ENCODE measurements at regions not wholly inside any gene's neighbourhood (a gene's known extent, or its start where the extent isn't known, plus 50 kb on each side); places are given as distances from the start of the nearest gene placed in this dataset.
"Not testable (repeated sequence)": the region's sequence is repeated elsewhere in the genome, so short reads cannot be mapped to it uniquely, and the experiment has no call there.

DNA sequence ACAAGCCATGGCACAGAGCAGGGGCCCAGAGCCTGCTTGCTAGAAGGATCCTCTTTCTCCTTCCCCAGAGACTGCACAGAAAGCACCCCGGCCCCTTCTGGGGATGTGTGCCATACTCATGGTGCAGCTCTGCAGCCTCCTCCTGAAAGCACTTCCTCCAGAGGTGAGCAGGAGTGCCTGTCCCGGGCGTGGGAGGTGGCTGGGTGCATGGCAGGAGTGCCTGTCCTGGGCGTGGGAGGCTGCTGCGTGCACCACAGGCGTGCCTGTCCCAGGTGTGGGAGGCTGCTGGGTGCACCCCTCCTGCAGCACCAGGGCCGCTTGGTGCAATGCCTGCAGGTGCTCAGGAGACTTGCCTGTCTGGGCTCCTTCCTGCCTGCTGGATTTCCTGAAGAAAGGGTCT, 913.3 kb downstream of the UQCRFS1 start:
- DNase-seq = no peak

DNA sequence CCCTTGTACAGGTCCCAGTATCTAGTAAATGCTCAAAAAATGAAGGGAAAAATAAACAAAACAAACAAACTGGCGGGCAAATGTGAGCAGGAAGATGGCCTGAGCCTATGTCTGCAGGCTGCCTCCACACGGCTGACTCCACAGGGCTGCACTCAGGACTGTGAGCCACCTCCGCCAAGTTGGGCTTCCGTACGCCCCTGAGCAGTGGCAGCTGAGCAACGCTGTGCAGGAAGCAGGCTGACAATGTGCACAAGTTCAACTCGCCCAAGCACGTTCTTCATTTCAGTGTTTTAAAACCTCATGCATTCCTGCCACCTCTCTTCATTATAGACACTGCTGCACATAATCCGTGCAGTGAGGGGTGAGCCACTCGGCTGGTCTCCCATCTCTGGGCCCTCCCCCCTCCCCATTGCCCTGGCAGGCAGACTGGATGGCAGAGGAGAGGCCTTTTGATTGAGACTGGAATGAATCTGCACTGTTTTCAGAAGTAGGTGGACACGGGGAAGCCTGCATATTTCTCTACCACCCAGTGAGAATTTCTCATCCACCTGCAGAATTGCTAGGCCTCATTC, 915.3 kb downstream of the UQCRFS1 start:
- no peak for DNase-seq

DNA sequence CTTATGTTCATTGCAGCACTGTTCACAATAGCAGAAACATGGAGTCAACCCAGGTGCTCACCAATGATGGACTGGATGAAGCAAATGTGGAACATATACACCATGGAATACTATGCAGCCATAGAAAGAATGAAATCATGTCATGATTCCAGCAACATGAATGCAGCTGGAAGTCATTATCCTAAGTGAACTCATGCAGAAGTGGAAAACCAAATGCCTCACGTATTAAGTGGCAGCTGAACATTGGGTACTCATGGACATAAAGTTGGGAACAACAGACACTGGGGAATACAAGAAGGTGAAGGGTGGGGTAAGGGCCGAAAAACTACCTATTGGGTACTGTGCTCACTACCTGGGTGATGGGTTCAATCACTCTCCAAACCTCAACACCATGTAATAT, 915.9 kb downstream of the UQCRFS1 start:
- DNase-seq = no peak

DNA sequence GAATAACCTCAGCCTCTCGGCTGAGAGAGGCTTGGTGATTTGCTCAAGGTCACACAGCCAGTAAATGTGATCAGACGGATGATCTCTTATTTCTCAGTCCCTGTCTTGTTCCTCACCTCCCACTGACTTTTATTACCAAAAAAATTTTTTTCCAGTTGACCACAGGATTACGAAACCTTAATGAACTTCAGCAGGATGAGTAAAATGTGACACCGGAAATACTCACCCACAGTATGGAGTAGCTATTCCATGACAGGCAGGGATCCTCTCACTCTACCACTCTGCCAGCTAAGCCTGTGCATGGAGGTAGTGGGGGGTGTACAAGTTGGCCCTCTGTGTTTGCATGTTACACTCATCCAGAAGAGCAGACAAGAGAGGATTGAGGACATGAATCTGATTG, 916.4 kb downstream of the UQCRFS1 start:
- DNase-seq = no peak

DNA sequence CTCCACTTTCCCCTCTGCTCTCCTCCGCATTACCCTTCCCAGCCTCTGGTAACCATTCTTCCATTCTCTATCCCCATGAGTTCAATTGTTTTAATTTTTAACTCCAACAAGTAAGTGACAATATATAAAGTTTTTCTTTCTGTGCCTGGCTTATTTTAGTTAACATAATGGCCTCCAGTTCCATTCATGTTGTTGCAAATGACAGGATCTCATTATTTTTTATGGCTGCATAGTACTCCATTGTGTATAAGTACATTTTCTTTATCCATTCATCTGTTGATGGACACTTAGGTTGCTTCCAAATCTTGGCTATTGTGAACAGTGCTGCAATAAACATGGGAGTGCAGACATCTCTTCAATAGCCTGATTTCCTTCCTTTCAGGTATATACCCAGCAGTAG, 918.0 kb downstream of the UQCRFS1 start:
- DNase-seq = not testable (repeated sequence)

DNA sequence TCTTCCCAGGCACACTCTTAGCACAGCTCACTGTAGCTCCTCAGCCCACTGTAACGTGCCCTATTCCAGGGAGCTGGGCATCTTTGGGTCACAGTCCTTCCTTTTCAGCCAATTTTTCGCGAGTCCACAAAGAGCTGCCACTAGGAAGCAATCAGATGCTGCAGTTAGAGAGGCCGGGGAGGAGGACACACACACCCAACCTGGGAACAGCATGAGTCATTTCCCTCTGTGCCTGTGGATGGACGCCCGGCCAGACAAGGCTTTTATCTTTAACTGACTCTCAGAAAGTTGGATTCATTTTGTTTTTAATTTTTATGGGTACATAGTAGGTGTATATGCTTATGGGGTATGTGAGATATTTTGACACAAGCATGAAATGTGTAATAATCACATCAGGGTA, 918.6 kb downstream of the UQCRFS1 start:
- DNase-seq = no peak

DNA sequence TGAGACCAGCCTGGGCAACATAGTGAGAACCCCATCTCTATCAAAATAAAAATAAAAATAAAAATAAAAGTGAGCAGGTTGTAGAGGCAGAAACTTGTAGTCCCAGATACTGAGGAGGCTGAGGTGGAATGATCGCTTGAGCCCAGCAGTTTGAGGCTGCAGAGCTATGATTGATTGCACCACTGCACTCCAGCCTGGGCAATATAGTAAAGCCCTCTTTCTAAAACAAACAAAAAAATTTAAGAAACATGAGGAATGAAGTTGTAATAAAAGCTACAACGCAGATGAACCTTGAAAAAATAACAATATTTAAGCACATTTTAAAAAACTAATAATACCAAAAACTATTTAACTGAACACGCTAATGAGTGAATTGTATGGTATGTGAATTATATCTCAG, 919.3 kb downstream of the UQCRFS1 start:
- no peak for DNase-seq

DNA sequence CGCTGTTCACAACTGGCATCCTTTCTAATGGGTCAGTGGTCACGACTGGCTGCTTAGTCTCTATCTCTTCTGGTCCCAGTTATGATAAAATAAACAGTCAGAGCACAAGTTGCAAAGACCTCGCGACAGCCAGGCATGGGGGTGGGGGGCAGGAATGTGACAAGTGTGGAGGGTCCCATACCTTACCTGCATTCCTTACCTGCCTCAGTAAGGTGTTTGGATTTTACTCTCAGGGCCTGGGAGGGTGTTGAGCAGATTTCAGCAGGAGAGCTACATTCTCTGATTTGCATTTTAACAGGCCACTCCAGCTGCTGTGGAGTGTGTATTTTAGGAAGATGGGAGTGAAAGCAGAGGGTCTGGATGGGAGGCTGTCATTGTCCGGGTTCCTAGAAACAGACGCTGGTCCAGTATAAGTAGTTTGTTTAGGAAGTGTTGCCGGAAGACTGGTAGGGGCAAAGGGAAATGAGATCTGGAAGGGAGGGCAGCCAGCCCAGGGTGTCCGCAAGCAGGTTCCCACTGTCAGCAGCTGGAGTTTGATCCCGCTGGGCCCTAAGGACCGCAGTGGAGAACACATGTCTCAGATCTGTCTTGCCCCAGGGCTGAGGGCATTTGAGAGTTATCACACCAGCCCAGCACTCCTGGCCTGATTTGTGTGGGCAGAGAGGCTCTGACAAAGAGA, 920.0 kb downstream of the UQCRFS1 start:
- DNase-seq = no peak

DNA sequence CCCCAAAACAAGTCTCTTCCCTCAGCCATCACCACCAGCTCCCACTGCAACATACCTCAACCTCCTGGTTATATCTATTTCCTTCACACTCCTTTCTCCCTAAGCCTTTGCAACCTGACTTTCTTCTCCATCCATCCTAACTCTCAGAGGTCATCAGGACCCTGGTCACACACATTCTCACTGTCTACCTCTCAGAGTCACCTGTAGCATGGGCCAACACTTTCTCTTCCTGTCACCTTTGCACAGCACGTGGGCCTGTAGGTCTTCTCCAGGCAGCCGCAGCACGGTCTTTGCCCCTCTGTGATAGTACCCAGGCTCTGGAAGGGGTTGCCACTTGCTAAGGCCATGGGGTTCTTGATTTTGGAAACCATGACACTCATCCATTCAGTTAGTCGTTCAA, 921.1 kb downstream of the UQCRFS1 start:
- DNase-seq = no peak

DNA sequence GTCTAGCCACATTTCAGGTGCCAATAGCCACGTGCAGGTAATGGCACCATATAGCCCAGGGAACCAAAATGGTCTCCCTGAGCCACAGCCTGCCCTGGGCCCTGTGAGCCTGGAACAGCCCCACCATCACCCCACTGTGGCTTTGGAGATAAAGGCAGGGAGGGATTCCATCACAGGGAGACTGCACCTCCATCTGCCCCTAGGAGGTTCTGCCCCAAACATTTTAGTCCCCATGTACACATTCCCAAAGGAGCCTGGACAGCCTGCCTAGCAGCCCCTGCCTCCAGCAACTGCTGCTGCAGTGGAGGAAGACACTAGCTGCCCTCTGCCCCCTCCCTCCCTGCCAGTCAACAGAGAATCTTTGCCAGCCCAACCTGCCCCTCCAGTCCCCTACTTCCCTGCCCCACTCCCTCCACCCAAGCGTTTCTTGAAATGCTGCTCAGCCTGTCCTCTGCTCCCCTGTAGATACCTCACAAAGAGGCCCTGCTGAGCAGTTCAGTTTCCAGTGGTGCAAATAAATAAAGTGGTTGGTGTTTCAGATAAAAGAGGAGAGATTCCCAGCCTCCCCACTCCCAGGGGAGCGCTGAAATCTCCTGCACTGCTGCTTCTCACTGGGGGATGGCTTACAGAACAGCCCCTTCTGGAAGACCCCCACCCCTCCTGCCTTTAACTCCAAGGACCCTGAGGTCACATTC, 921.8 kb downstream of the UQCRFS1 start:
- DNase-seq = no peak

DNA sequence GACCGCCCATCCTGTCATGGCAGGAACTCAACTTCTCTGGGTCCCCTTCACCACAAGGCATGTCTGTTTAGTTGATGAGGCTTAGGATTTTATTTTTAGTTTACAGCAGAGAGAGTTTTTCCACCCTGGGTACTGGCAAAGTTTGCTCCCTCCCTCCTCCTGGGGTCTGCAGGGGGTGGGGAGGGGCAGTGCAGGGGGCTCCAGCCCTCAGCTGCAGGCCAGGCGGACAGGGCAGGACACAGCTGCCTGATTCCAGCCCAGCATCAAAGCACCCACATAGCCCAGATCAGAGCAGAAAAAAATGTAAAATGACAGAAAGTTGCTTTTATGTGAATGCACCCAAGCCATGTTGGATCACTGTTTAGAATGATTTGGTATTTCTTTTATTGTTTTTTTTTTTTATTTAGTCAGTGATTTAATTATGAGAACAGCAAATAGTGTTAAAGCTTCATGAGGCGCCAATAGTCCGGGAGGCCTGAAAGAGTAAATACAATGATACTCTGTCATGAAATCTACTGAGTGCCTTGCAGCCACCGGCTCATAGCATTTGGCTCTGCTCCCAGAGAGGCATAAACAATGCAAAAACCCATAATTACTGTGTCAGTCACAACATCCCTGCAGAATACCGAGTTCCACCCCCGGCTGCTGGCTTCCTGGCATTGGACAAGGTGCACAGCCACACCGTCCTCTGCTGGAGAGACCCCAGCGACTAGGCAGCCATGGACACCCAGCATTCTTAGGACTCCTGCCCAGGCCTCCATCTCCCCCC, 923.5 kb downstream of the UQCRFS1 start:
- no peak for DNase-seq

DNA sequence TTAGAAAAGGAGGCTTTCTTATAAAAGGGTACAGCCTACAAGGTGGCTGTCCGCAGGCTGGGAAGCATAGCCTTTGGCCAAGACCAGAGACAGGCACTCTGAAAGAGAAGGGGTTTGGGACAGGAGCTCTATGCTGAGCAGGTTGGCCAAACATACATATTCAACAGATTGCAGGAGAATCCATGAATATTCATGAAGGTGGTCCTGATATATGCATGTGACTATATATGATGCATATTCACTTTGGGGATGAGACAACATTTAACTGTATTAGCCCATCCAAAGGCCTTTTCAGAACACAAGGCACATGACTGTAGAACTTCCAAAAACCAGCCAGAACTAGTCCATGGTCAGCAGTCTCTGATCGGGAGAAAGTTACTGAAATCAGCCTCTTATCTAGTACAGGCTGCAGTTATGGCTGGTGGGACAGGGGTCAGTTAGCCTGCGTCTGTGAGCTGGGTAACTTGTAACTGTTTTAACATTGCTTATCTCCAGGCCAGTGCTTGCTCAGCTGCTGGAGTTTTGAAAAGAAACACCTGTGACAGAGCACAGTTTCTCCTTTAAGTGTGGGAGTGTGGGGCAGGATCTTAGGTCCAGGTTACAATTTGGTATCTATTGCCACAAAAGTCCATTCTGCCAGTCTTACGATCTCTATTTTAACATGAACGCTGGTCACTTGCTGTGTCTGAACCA, 924.2 kb downstream of the UQCRFS1 start:
- DNase-seq = no peak

DNA sequence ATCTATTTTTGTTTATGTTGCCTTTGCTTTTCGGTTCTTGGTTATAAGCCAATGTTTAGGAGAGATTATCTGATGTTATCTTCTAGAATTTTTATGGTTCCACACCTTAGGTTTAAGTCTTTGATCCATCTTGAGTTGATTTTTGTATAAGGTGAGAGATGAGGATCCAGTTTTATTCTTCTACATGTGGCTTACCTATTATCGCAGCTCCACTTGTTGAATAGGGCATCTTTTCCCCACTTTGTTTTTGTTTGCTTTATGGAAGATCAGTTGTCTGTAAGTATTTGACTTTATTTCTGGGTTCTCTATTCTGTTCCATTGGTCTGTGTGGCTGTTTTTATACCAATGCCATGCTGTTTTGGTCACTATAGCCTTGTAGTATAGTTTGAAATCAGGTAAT, 927.0 kb downstream of the UQCRFS1 start:
- no peak for DNase-seq

DNA sequence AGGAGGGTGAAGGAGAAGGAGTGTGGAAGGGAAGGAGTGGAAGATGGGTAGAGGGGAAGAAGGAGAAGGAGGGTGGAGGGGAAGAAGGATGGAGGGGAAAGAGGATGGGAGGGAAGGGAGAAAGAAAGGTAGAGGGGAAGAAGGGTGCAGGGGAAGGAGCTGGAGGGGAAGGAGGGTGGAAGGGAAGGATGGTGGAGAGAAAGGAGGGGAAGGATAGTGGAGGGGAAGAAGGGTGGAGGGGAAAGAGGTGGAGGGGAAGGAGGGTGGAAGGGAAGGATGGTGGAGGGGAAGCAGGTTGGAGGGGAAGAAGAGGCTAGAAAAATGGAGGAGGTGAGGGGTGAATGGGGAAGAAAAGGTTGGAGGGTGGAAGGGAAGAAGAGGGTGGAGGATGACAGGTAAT, 927.9 kb downstream of the UQCRFS1 start:
- no peak for DNase-seq

DNA sequence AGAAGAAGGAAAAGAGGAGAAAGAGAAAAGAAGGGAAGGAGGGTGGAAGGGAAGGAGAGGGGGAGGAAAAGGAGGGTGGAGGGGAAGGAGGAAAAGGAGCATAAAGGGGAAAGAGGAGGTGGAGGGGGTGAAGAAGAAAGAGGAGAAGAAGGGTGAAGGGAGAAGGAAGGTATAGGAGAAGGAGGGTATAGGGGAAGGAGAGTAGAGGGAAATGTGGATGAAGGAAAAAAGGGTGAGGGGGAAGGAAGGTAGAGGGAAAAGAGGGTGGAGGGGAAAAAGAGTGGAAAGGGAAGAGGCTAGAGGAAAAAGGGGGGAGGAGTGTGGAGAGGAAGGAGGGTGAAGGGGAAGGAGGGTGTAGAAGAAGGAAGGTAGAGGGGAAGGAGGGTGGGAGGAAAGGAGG, 928.6 kb downstream of the UQCRFS1 start:
- DNase-seq = no peak

DNA sequence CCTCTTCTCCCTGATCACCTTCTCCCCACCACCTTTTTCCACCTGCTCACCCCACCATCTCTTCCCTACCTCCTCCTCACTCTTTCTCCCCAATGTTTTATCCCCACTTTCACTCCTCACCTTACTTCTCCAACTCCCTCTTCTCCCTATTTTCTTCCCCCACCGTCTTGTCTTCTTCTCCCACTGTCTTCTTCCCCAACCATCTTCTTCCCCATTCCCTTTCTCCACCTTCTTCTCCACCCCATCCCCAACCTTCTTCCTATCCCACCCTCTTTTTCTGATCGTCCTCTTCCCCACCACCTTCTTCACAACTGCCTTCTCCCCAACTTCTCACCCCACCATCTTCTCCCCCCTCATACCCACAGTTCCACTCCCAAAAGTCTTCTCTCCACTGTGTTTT, 929.4 kb downstream of the UQCRFS1 start:
- no peak for DNase-seq

DNA sequence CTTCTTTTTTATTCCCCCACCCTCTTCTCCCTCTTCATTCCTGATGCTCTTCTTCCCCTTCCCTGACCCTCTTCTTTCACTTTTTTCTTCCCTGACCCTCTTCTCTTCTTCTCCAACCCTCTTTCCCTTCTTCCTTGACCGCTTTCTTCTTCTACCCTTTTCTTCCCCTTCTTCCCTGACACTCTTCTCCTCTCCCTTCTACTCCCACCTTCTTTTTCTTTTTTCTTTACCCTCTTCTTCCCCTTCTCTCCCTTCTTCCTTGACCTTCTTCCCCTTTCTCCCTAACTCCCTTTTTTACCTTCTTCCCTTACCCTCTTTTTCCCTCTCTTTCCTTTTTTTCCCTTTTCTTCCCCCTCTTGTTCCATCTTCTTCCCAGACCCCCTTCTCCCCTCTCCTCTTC, 931.3 kb downstream of the UQCRFS1 start:
- no peak for DNase-seq

DNA sequence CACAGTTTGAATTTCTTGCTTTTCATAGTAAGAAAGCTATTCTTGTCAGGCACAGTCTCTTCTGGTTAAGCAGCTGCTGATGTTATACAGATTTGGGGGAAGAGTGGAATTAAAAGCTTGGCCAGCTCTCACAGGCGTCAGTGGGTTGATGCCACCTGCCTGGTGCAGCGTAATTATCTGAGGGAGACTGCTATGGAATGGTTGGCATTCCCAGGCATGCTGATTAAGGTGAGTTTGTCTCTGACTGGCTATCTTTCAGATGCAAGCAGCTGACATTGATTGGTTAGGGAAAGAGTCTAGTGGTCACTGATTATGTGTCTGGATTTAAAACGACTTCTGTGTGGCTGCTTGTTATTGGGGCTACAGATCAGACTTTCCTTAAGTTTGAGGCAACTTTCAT, 948.4 kb downstream of the UQCRFS1 start:
- DNase-seq = no peak

DNA sequence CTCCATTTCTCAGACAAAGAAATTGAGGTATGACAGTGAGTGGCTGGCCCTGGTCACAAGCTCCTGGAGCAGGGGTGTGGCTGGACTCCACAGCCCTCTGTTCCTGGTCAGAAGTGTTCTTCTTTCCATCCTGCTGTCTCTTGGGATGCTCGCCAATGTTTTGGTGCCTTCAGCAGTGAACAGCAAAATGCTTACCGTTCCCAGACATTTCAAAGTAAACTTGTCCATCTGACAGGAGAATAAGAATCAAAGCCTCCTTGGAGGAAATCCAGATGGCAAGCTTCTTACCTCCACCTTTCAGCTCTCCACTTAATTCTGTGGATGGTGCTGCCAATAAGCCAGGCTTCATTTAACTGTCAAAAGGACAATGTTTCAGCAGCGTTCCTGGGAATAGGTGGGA, 954.1 kb downstream of the UQCRFS1 start:
- no peak for DNase-seq

DNA sequence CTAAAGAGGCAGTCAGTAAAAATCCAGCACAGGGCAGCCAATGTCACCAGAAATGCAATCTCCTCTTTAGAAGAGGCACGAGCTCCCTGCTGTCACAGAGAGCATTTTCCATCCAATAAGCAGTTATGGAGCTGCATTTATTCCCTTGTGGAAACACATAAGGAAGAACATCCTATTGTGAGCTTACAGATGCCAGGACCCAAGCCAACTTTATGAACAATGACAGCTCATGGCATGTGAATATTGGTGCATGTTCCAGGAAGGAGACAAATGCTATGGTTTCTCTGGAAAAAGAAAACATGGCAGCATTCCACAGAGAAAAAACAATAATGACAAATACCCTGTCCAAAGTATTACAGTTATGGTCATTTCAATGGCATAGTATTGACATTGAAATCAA, 955.6 kb downstream of the UQCRFS1 start:
- DNase-seq = no peak

DNA sequence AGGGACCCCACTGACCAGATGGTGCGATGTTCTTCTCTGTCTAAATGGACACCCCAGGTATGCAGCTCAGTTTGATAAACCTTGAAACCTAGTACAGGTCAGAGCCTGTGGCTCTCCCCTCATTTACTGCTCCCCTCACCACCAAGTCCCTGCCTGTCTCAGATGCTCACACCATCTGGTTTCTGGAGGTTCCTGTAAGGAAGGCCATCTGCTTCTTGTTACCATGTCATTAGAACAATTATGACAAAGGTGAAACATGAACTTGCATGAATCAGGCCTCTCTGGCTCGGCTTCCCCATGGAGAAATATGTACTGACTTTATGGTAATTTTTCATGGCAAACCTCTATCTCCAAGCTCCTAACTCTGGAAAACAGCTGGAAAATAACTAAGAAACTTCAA, 965.7 kb downstream of the UQCRFS1 start:
- DNase-seq = no peak

DNA sequence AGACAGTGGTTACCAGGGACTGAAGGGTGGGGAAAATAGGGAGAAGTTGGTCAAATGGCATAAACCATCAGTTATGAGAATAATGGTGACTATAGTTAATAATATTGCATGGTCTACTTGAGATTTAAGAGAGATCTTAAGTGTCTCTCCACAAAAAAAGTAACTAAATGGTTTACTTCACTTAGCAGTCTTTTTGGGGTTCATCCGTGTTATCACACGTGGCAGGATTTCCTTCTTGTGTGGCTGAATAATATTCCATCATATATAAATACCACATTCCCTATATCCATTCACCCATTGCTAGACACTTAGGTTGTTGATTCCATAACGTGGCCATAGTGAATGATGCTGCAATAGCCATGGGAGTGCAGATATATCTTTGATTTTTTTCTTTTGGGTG, 967.0 kb downstream of the UQCRFS1 start:
- DNase-seq = no peak

DNA sequence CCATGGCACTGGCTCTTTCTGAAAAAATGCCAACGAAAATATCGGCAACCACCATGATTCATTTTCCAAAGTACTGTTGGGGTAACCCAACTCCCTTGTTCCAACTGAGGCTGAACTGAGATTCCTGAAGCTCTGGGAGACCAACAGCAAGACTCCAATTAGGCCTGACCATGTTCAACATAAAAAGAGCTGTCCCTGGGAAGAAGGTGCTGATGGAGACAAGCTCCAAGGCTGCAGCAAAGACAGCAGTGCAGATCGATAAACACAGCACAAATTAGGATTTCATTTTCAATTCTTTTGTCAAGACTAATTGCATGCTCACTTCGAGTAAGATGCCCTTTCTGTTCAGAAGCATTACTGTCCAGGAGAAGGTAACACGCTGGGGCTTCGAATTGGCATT, 968.0 kb downstream of the UQCRFS1 start:
- no peak for DNase-seq
